ENCODE measurements at regions not wholly inside any gene's neighbourhood (a gene's known extent, or its start where the extent isn't known, plus 50 kb on each side); places are given as distances from the start of the nearest gene placed in this dataset.

- no peak for DNase-seq (ENCODE audit: low read depth)
Observed at GRCh38 chr5:52409835-52410234, 377.9 kb upstream of the ITGA1 start.

- DNase-seq (ENCODE audit: low read depth) = no peak
Observed at GRCh38 chr5:52419357-52419756, 368.4 kb upstream of the ITGA1 start.

- no peak for DNase-seq (ENCODE audit: low read depth)
Observed at GRCh38 chr5:52427615-52428014, 360.1 kb upstream of the ITGA1 start.

GRCh38 chr5:52428977-52429489 is 358.7 kb upstream of the ITGA1 start:
- DNase-seq (ENCODE audit: low read depth) = no peak

GRCh38 chr5:52441768-52442167 is 345.9 kb upstream of the ITGA1 start:
- no peak for DNase-seq (ENCODE audit: low read depth)

GRCh38 chr5:52443187-52443586 is 344.5 kb upstream of the ITGA1 start:
- DNase-seq (ENCODE audit: low read depth) = no peak

- DNase-seq (ENCODE audit: low read depth) = no peak
Observed at GRCh38 chr5:52448111-52448510, 339.6 kb upstream of the ITGA1 start.

- no peak for DNase-seq (ENCODE audit: low read depth)
Observed at GRCh38 chr5:52449516-52449915, 338.2 kb upstream of the ITGA1 start.

GRCh38 chr5:52452098-52452497 is 335.6 kb upstream of the ITGA1 start:
- no peak for DNase-seq (ENCODE audit: low read depth)

GRCh38 chr5:52453176-52453575 is 334.5 kb upstream of the ITGA1 start:
- no peak for DNase-seq (ENCODE audit: low read depth)

- DNase-seq (ENCODE audit: low read depth) = no peak
Observed at GRCh38 chr5:52455920-52456319, 331.8 kb upstream of the ITGA1 start.

GRCh38 chr5:52457810-52458209 is 329.9 kb upstream of the ITGA1 start:
- DNase-seq (ENCODE audit: low read depth) = no peak

GRCh38 chr5:52466113-52466512 is 321.6 kb upstream of the ITGA1 start:
- no peak for DNase-seq (ENCODE audit: low read depth)

- no peak for DNase-seq (ENCODE audit: low read depth)
Observed at GRCh38 chr5:52466749-52467520, 320.8 kb upstream of the ITGA1 start.

GRCh38 chr5:52468976-52469375 is 318.7 kb upstream of the ITGA1 start:
- no peak for DNase-seq (ENCODE audit: low read depth)

- no peak for DNase-seq (ENCODE audit: low read depth)
Observed at GRCh38 chr5:52469420-52469819, 318.3 kb upstream of the ITGA1 start.

- DNase-seq (ENCODE audit: low read depth) = no peak
Observed at GRCh38 chr5:52469835-52470234, 317.9 kb upstream of the ITGA1 start.

GRCh38 chr5:52476346-52476745 is 311.4 kb upstream of the ITGA1 start:
- DNase-seq (ENCODE audit: low read depth) = no peak

- no peak for DNase-seq (ENCODE audit: low read depth)
Observed at GRCh38 chr5:52481201-52481600, 306.5 kb upstream of the ITGA1 start.

- DNase-seq (ENCODE audit: low read depth) = no peak
Observed at GRCh38 chr5:52481851-52482250, 305.9 kb upstream of the ITGA1 start.

GRCh38 chr5:52491071-52491787 is 296.5 kb upstream of the ITGA1 start:
- DNase-seq (ENCODE audit: low read depth) = no peak

- DNase-seq (ENCODE audit: low read depth) = no peak
Observed at GRCh38 chr5:52491818-52492217, 295.9 kb upstream of the ITGA1 start.

GRCh38 chr5:52497133-52497693 is 290.5 kb upstream of the ITGA1 start:
- no peak for DNase-seq (ENCODE audit: low read depth)
